A673 (cell line): ENCODE measurements at regions not wholly inside any gene's neighbourhood (a gene's known extent, or its start where the extent isn't known, plus 50 kb on each side); places are given as distances from the start of the nearest gene placed in this dataset.
A peak's percentile ranks its signal among the peaks of the same experiment; 100 is the strongest.

ENCODE experiments used
- BruUV-seq: library from RNA; stranded (reverse); fragments of 400-500 nt; replicated peaks from 2 replicates; lab custom pipeline; 2021; lab: Mats Ljungman, UMichigan
- CTCF ChIA-PET: fragments of 300-600 bp; sonication (Branson Sonifier 250); formaldehyde crosslinking; loops from one replicate; lab custom pipeline; 2022; ENCODE audit warnings: antibody characterized with exemption; lab: Charles Lee
- POLR2A ChIA-PET: fragments of 300-600 bp; sonication (Branson Sonifier 250); formaldehyde crosslinking; loops from one replicate; lab custom pipeline; 2022; ENCODE audit warnings: antibody characterized with exemption; ENCODE audit not compliant: low non-redundant PET; lab: Charles Lee
- DNase-seq: peaks from one replicate; pipeline ENCODE4 v3.0.0-alpha.2; 2015; ENCODE audit warnings: low spot score
- H3K27ac ChIP-seq: fragments of 200-600 bp; sonication (generic); 2 replicates; pipeline ENCODE4 v1.5.1; 2016; ENCODE audit warnings: mixed run types, low read depth, mild to moderate bottlenecking, mixed read lengths, antibody characterized with exemption, low read length; ENCODE audit not compliant: poor library complexity, severe bottlenecking
- H3K27me3 ChIP-seq: fragments of 200-600 bp; sonication (generic); replicated peaks from 2 replicates; pipeline ENCODE4 v1.6.1; 2017; ENCODE audit warnings: mixed run types, low read depth, mild to moderate bottlenecking, mixed read lengths, antibody characterized with exemption, low read length; ENCODE audit not compliant: insufficient read depth, poor library complexity
- H3K36me3 ChIP-seq: fragments of 200-600 bp; sonication (generic); 2 replicates; pipeline ENCODE4 v1.6.1; 2016; ENCODE audit warnings: mixed run types, mild to moderate bottlenecking, mixed read lengths, antibody characterized with exemption, low read length; ENCODE audit not compliant: insufficient read depth, poor library complexity, severe bottlenecking
- H3K4me1 ChIP-seq: fragments of 200-600 bp; sonication (generic); 2 replicates; pipeline ENCODE4 v1.6.1; 2017; ENCODE audit warnings: mixed run types, mild to moderate bottlenecking, mixed read lengths, antibody characterized with exemption, low read length; ENCODE audit not compliant: insufficient read depth, poor library complexity, severe bottlenecking
- H3K4me3 ChIP-seq: fragments of 200-600 bp; sonication (generic); 2 replicates; pipeline ENCODE4 v1.5.1; 2016; ENCODE audit warnings: low read depth, mixed run types, mild to moderate bottlenecking, mixed read lengths, low read length; ENCODE audit not compliant: poor library complexity, severe bottlenecking
- H3K9me3 ChIP-seq: fragments of 200-600 bp; sonication (generic); 2 replicates; pipeline ENCODE4 v1.6.1; 2016; ENCODE audit warnings: mixed run types, low read depth, mild to moderate bottlenecking, mixed read lengths, antibody characterized with exemption, low read length; ENCODE audit not compliant: poor library complexity, severe bottlenecking
- EZH2 ChIP-seq: fragments of 200-600 bp; sonication (generic); IDR thresholded peaks from 2 replicates; pipeline ENCODE4 v1.6.1; 2017; ENCODE audit warnings: borderline replicate concordance, low read depth, mild to moderate bottlenecking, mixed read lengths, antibody characterized with exemption, low read length; ENCODE audit not compliant: poor library complexity, severe bottlenecking
- intact Hi-C: fragments of 100-400 bp; cut with micrococcal nuclease; formaldehyde crosslinking; loops from one replicate; pipeline ENCODE4 v1.10.0; 2022; ENCODE audit not compliant: unreplicated experiment
- TF ChIP-seq, protein P1 (sequence below): fragments of 300-800, 200-600 bp; sonication (generic); conservative IDR thresholded peaks from 2 replicates; pipeline ENCODE4 v1.5.1; 2017; ENCODE audit warnings: low read depth, mild to moderate bottlenecking, antibody characterized with exemption, low read length, moderate library complexity, mixed read lengths

DNA sequence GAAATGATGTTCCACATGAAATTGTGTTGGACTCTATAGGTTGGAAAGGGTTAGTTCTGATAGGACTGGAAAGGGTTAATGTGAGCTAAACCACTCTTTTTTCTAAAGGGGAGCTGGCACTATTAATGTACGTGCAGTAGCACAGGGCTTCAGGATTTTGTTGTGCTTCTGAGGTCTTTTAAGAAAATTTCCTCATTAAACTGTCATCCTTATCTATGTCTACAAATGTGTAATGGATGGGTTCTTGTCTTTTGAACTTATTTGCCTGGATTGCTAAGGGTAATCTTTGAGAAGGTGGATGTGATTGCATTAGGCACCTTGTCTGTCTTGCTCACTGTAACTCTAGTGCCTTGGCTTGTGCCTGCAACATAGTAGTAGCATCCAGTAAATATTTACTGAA lies 106.0 kb upstream of the SLC4A4 start:
- no TSS peak for BruUV-seq
- ChIA-PET POLR2A (no interaction called here), CTCF (no interaction called here)
- Histone ChIP-seq H3K9me3 (no peaks in the 10 kb centered on the region), H3K27me3 (no peaks in the 10 kb centered on the region), H3K4me3 (no peak overlapping the region), H3K27ac (no peak overlapping the region), H3K36me3 (no peaks in the 10 kb centered on the region), H3K4me1 (peaks cover 13% of the 10 kb centered on the region)
- no peak for DNase-seq
- TF ChIP-seq, protein P1, sequence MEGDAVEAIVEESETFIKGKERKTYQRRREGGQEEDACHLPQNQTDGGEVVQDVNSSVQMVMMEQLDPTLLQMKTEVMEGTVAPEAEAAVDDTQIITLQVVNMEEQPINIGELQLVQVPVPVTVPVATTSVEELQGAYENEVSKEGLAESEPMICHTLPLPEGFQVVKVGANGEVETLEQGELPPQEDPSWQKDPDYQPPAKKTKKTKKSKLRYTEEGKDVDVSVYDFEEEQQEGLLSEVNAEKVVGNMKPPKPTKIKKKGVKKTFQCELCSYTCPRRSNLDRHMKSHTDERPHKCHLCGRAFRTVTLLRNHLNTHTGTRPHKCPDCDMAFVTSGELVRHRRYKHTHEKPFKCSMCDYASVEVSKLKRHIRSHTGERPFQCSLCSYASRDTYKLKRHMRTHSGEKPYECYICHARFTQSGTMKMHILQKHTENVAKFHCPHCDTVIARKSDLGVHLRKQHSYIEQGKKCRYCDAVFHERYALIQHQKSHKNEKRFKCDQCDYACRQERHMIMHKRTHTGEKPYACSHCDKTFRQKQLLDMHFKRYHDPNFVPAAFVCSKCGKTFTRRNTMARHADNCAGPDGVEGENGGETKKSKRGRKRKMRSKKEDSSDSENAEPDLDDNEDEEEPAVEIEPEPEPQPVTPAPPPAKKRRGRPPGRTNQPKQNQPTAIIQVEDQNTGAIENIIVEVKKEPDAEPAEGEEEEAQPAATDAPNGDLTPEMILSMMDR, result no peak
- TF ChIP-seq EZH2, result no peak
- intact Hi-C loops, result no loop called here

- intact Hi-C loops, result no loop called here
- H3K4me1 ChIP-seq, result peaks cover 11% of the 10 kb centered on the region
- no TSS peak for BruUV-seq
- H3K4me3 ChIP-seq, result no peak overlapping the region
- ChIA-PET CTCF (interaction anchor here (0.7 kb wide), 1 partner anchor 51 kb away, joined by 9 read pairs; no protein-coding TSS in a partner anchor), POLR2A (no interaction called here)
- H3K27me3 ChIP-seq, result no peaks in the 10 kb centered on the region
- no peaks in the 10 kb centered on the region for H3K9me3 ChIP-seq
- H3K36me3 ChIP-seq, result no peaks in the 10 kb centered on the region
- peak; percentile 10 for DNase-seq
- TF ChIP-seq EZH2, result no peak
- TF ChIP-seq, protein P1, result no peak
- no peak overlapping the region for H3K27ac ChIP-seq
These were observed 103.3 kb upstream of the SLC4A4 start for GRCh38 chr4:71235311-71236201.

DNA sequence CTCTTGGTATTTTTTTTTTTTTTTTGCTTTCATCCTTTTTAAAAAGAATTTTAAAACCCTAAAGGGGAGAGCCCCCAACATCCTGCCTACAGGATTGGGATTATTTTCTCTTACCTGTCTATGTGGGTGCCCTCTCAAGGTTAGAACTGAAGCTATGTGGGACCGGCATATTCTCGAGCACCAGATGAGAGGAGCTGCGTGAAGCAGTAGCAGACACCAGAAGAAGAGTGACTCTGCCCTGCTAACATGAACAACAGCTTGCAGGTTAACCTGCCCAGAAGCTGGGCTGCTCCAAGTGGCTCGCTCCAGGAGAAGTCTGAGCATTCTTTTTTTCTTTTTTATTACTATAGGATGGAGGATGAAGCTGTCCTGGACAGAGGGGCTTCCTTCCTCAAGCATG lies 102.6 kb upstream of the SLC4A4 start:
- no peak for DNase-seq
- ChIA-PET POLR2A (no interaction called here), CTCF (interaction anchor here (0.7 kb wide), 1 partner anchor 51 kb away, joined by 9 read pairs; no protein-coding TSS in a partner anchor)
- BruUV-seq, result no TSS peak
- Histone ChIP-seq H3K9me3 (no peaks in the 10 kb centered on the region), H3K27ac (no peak overlapping the region), H3K4me1 (peaks cover 6% of the 10 kb centered on the region), H3K36me3 (no peaks in the 10 kb centered on the region), H3K4me3 (no peak overlapping the region), H3K27me3 (no peaks in the 10 kb centered on the region)
- intact Hi-C loops, result no loop called here
- TF ChIP-seq, protein P1, result no peak
- no peak for TF ChIP-seq EZH2
